NCI-H1930 (cell line): ENCODE measurements at regions not wholly inside any gene's neighbourhood (a gene's known extent, or its start where the extent isn't known, plus 50 kb on each side); places are given as distances from the start of the nearest gene placed in this dataset.

Experiments
- DNase-seq, 2 experiments: peaks; one replicate each; lab custom pipeline; 2025; lab: John Stamatoyannopoulos, UW

DNA sequence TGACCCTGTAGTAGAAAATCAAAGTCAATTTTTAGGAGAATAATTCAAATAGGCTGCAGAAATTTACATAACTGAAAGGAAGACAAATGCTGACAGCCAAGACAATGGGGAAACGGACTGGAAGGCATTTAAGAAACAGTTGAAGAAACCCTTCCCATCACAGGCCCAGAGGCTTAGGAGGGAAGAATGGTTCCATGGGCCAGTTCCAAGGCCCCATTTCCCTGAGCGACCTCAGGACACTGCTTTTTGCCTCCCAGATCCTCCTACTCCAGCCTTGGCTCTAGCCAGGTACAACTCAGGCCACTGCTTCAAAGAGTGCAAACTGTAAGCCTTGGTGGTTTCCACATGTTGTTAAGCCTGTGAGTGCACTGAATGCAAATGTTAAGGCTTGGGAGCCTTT, 184.1 kb upstream of the SGCD start:
- DNase-seq: no peak

DNA sequence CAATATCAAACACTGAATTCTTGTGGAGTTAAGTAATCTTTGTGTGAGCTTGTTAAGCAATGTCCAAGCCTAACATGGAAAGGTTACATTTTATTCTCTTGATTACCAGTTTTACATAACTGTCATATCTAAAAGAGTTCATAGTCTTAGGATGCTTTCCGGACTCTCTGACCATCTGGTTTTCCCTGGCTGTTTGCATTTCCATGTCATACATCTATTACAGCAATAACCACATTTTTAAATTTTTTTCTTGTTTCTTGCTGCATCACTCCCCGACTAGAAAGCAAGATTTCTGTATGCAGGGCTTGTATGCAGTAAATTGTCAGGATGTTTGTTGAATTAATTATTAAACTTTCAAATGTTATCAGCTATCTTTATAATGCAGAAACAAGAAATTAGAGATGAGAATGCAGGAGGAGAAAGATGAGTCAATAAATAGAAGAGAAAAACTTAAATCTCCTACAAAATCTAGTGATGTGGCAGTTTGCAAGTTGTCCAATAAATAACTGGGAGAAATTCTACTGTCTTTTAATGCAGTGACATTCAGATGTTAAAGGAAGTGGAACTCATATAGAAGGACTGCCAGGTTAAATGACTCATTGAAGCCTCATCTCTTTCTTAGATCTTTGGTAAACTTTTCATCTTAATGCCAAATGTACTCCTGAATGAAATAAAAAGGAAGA, 179.6 kb upstream of the SGCD start:
- no peak for DNase-seq

- DNase-seq: no peak
Observed at GRCh38 chr5:156147944-156148285, 179.0 kb upstream of the SGCD start.

DNA sequence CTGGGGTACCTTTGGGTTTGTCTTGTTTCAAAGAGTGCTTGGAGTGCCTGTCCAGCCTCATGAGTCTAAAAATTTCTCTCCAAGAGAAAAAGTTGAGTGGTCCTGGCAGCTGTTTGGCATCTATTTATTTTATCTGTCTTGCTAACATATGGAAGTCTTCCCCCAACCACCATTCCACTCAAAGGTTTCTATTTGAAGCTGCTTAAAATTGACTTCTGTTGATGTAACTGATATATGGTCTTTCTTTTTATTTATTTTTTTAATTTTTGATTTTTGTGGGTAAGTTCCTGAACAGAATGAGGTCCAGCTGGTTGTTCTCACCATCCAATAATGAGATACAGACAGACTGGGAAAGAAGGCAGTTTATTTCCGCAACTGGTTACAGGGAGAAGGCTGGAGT, 178.7 kb upstream of the SGCD start:
- DNase-seq: no peak

GRCh38 chr5:156149213-156149612, 177.8 kb upstream of the SGCD start:
- no peak for DNase-seq

- DNase-seq: no peak
Observed at GRCh38 chr5:156153602-156154001, 173.4 kb upstream of the SGCD start.

GRCh38 chr5:156154757-156155156, 172.2 kb upstream of the SGCD start:
- no peak for DNase-seq

DNA sequence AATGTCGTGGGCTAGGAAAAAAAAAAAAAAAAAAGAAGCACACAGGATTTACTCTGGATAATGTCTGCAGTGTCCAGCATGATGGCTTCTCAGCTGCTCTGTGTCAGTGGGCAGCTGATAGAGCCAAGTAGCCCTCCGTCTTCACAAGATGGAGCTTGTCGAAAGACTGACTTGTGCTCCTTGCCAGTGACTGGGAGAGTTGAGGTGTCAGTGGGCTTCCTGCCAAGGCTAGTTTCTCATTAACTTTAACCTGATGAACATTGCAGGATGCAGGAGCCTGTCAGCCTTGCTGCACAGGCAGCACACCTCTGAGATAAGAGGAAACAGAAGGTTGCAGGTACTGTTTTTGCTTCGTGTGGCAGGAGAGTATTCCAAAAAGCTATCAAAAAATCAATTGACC, 171.4 kb upstream of the SGCD start:
- DNase-seq: no peak

- no peak for DNase-seq
Observed at GRCh38 chr5:156164306-156164705, 162.7 kb upstream of the SGCD start.

DNA sequence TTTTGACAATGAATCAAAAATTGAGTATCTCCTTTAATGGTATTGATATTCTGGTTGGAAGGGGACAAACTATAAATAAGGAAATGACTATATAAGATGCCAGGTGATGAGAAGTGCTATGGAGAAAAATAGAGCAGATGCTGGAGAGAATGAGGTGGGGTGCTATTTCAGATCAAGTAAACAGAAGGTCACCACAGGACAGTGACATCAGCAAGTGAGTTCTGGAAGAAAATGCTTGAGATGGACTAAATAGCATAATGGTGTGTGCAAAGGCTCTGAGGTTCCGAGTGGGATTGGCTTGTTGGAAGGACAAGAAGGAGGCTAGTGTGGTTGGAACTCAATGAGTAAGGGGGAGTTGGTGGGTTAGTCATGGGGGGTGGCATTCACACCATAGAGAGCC, 157.5 kb upstream of the SGCD start:
- DNase-seq: no peak

DNA sequence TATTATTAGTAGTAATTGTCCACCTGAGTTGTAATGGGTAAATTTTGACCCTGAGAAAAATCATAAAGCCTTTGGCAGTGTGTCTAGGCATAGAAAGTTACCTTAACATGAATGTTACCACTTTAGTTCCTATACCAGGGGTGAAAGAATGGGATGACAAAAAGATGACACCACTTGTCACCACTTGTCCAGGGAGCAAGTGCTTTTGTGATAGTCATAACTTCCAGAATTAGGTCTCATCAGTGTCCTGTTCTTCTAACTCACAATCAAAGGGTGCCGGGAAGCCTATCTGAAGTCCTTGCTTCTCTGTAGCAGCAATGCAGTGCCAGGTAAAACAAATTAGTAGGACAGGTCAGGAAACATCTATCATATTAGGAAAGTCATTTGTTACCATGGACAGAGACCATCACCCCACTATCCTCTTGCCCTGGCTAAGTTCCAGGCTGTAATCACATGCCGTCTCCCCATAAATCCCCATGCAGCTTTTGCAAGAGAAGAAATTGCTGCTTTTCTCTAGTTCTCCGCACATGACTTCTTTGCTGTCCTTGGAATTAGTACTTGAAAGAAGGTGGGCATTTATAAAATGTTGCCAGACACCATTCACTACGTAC, 156.5 kb upstream of the SGCD start:
- no peak for DNase-seq

- no peak for DNase-seq
Observed at GRCh38 chr5:156174225-156174624, 152.7 kb upstream of the SGCD start.

- no peak for DNase-seq
Observed at GRCh38 chr5:156178117-156178516, 148.8 kb upstream of the SGCD start.

- no peak for DNase-seq
Observed at GRCh38 chr5:156181656-156182055, 145.3 kb upstream of the SGCD start.

- no peak for DNase-seq
Observed at GRCh38 chr5:156182174-156182967, 144.6 kb upstream of the SGCD start.

GRCh38 chr5:156186760-156187159, 140.2 kb upstream of the SGCD start:
- no peak for DNase-seq

- DNase-seq: no peak
Observed at GRCh38 chr5:156188016-156188415, 138.9 kb upstream of the SGCD start.

DNA sequence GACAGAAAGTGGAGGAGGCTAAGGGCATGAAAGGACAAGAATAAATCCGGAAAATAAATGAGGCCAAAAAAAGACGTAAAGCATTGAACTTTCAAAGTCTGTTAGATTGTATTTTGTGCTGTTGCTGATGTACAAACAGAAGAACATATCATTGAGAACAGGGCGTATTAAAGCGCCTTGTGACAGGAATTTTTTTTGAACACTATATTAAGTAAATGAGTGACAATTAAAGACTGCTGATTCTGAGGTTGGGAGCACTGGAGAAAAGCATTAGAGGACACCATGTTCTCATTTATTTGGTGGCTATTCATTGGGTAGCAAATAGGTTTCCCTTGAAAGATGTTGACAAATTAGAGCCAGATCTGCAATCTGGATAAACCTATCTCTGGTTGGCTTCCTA, 137.3 kb upstream of the SGCD start:
- no peak for DNase-seq

DNA sequence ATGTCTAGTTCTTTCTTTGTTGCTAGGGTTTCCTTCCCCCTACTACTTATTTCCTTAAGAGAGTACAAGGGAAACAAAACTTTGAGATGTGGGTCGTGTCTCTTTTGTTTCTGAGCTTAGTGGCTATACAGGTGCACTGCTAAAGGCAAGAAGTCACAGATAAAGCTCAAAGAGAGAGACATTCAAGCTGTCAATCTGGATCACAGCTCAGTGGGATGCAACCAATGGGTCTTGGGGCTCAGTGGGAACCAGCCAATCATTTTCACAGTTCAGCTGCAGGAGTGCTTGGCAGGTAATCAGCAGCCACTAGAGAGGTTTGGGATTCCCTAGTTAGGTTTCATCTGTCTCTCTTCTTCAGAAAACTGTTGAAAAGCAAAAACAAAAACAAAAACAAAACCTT, 135.4 kb upstream of the SGCD start:
- no peak for DNase-seq

GRCh38 chr5:156197042-156197635, 129.8 kb upstream of the SGCD start:
- no peak for DNase-seq

GRCh38 chr5:156199045-156199444, 127.9 kb upstream of the SGCD start:
- DNase-seq: no peak

DNA sequence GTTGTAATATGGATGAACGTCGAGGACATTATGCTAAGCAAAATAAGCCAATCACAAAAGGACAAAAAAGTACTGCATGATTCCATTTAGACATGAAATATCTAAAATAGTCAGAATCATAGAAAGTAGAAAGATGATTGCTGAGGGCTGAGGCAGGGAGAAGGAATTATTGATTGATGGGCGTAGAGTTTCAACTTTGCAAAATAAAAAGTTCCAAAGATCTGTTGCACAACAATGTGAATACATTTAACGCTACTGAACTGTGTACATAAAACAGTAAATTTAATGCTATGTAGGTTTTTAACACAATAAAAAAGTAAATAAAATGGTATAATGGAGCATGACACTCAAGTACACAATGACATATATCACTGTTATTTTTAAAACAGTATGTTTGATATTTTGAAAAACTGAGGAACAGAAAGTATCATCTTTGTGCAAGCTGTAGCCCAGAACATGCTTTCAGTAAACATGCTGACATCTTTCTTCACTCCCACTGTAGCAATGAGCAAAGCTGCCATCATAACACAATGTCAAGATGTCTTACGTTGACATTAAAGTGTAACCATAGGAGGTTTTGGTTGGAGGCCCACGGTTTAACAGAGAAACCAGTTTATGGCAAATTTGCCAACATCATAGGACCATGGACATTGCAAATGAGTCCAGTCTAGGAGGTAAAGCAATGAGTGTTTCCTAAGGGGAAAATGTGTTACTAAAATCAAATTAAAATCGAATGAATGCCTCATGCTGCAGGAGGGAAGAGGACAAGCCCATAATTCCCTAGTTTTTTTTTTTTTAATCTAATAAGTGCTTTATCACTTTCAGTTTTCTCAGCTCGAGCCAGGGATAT, 125.8 kb upstream of the SGCD start:
- DNase-seq: no peak
